ENCODE measurements at regions not wholly inside any gene's neighbourhood (a gene's known extent, or its start where the extent isn't known, plus 50 kb on each side); places are given as distances from the start of the nearest gene placed in this dataset.

DNA sequence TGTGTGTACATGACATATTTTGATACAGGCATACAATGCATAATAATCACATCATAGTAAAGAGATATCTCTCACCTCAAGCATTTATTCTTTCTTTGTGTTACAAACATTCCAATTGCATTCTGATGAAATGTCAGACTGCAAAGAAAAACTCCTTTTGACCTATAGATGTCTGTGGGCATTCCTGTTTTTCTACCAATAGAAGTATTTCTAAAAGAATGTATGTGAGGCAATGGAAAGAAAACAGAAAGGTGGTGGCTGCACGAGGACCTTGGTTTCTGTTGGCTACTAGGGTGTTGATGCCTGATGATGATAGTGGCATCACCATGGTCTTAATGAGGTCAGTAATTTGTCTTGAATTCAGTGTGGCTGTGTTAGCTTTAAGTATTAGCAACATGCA lies 137.0 kb upstream of the ANO3 start:
- TF ChIP-seq, protein P1, sequence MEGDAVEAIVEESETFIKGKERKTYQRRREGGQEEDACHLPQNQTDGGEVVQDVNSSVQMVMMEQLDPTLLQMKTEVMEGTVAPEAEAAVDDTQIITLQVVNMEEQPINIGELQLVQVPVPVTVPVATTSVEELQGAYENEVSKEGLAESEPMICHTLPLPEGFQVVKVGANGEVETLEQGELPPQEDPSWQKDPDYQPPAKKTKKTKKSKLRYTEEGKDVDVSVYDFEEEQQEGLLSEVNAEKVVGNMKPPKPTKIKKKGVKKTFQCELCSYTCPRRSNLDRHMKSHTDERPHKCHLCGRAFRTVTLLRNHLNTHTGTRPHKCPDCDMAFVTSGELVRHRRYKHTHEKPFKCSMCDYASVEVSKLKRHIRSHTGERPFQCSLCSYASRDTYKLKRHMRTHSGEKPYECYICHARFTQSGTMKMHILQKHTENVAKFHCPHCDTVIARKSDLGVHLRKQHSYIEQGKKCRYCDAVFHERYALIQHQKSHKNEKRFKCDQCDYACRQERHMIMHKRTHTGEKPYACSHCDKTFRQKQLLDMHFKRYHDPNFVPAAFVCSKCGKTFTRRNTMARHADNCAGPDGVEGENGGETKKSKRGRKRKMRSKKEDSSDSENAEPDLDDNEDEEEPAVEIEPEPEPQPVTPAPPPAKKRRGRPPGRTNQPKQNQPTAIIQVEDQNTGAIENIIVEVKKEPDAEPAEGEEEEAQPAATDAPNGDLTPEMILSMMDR (IDR thresholded peaks at IDR 0.05), result no peak
- TF ChIP-seq POLR2A (IDR thresholded peaks at IDR 0.05), result no peak
